ENCODE measurements at regions not wholly inside any gene's neighbourhood (a gene's known extent, or its start where the extent isn't known, plus 50 kb on each side); places are given as distances from the start of the nearest gene placed in this dataset.

DNA sequence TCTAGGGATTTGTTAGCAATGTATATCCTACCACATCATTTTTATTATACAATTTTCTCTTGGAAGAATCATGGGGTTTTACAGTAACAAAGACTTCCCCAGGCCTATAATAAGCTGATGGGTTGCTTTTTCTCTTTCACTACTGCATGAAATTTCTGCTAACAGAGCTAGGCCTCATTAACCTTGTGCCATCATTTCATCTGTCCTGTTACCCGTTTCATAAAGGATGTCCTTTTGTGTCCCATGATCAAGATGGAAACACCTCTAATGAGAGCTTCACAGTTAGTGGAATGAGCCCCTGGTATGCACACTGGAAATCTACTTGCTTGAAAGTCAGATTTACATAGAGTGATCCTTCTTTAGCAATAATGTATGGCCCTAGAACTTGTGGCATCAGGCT, 138.7 kb downstream of the RXFP2 start:
- Histone ChIP-seq H3K9me3 (ENCODE audit: control insufficient read depth in 2 of 2, low read length in 2 of 2) (no peaks in the 10 kb centered on the region), H3K27ac (ENCODE audit: low read depth in 2 of 2, low read length in 2 of 2) (no peak overlapping the region), H3K4me3 (ENCODE audit: low read length in 2 of 2) (no peak overlapping the region), H3K9ac (ENCODE audit: low read depth in 1 of 2, low read length in 2 of 2) (no peak overlapping the region), H3K27me3 (ENCODE audit: control insufficient read depth in 2 of 2, insufficient read depth in 2 of 2, low read length in 2 of 2) (no peaks in the 10 kb centered on the region), H3K4me1 (ENCODE audit: control insufficient read depth in 2 of 2, insufficient read depth in 2 of 2, low read length in 2 of 2) (no peaks in the 10 kb centered on the region), H3K36me3 (ENCODE audit: control insufficient read depth in 2 of 2, insufficient read depth in 2 of 2, low read length in 2 of 2) (no peaks in the 10 kb centered on the region)

DNA sequence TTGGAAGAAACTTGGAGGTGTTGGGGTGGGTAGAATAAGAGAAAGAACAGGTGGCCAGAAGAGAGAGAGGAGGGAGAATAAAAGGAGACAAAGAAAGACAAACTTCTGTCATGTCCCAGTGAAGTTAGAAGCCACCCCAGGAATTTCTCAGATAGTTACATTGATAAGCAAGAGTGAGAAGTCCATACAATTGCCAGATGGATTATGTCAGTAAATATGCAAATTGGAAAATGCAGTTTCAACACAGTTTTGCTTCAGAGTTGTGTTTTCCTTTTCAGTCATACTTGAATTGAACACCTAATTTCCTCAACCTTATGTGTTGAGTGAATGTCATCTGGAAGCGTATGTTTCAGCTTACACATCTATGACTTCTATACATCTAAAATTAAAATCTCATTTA, 139.2 kb downstream of the RXFP2 start:
- Histone ChIP-seq H3K9ac (ENCODE audit: low read depth in 1 of 2, low read length in 2 of 2) (no peak overlapping the region), H3K4me3 (ENCODE audit: low read length in 2 of 2) (no peak overlapping the region), H3K9me3 (ENCODE audit: control insufficient read depth in 2 of 2, low read length in 2 of 2) (no peaks in the 10 kb centered on the region), H3K4me1 (ENCODE audit: control insufficient read depth in 2 of 2, insufficient read depth in 2 of 2, low read length in 2 of 2) (no peaks in the 10 kb centered on the region), H3K27ac (ENCODE audit: low read depth in 2 of 2, low read length in 2 of 2) (no peak overlapping the region), H3K27me3 (ENCODE audit: control insufficient read depth in 2 of 2, insufficient read depth in 2 of 2, low read length in 2 of 2) (no peaks in the 10 kb centered on the region), H3K36me3 (ENCODE audit: control insufficient read depth in 2 of 2, insufficient read depth in 2 of 2, low read length in 2 of 2) (no peaks in the 10 kb centered on the region)

DNA sequence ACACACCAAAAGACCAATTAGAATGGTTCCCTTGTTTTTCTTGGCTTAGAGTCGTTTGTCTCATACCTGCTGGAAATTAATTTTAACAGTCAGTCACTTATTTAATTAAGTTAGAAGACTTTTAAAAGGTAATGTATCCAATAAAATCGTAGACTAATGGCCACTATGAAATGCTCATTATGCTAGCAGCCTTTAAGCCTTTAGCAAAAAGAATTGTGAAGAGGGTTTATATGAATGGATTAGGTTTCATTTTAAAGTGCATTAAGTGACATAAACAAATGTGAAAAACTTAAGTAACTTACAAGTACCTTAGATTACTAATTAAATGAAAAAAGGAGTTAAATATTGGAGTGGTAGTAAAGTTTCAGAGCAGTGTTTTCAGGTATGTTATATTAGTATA, 139.6 kb downstream of the RXFP2 start:
- Histone ChIP-seq H3K4me3 (ENCODE audit: low read length in 2 of 2) (no peak overlapping the region), H3K36me3 (ENCODE audit: control insufficient read depth in 2 of 2, insufficient read depth in 2 of 2, low read length in 2 of 2) (no peaks in the 10 kb centered on the region), H3K27ac (ENCODE audit: low read depth in 2 of 2, low read length in 2 of 2) (no peak overlapping the region), H3K9me3 (ENCODE audit: control insufficient read depth in 2 of 2, low read length in 2 of 2) (no peaks in the 10 kb centered on the region), H3K9ac (ENCODE audit: low read depth in 1 of 2, low read length in 2 of 2) (no peak overlapping the region), H3K4me1 (ENCODE audit: control insufficient read depth in 2 of 2, insufficient read depth in 2 of 2, low read length in 2 of 2) (no peaks in the 10 kb centered on the region), H3K27me3 (ENCODE audit: control insufficient read depth in 2 of 2, insufficient read depth in 2 of 2, low read length in 2 of 2) (no peaks in the 10 kb centered on the region)

DNA sequence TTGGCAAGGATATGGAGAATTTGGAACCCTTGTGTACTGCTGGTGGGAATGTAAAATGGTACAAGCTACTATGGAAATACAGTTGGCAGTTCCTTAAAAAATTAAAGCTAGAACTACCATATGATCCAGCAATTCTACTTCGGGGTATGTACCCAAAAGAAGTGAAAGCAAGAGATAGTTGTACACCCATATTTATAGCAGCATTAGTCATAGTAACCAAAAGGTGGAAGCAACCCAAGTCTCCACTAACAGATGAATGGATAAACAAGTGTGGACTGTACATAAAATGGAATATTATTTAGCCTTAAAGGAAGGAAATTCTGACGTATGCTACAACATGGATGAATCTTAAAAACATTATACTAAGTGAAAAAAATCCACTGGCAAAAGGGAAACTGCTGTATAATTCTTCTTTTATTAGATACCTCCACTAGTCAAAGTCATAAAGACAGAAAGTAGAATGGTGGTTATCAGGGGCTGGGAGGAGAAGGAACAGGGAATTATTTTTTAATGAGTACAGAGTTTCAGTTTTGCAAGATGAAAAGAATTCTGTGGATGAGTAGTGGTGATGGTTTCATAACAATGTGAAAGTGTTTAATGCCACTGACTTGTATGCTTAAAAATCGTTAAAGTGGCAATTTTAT, 141.6 kb downstream of the RXFP2 start:
- H3K4me1 ChIP-seq (ENCODE audit: control insufficient read depth in 2 of 2, insufficient read depth in 2 of 2, low read length in 2 of 2): no peaks in the 10 kb centered on the region
- no peaks in the 10 kb centered on the region for H3K27me3 ChIP-seq (ENCODE audit: control insufficient read depth in 2 of 2, insufficient read depth in 2 of 2, low read length in 2 of 2)
- no peaks in the 10 kb centered on the region for H3K9me3 ChIP-seq (ENCODE audit: control insufficient read depth in 2 of 2, low read length in 2 of 2)
- no peak overlapping the region for H3K27ac ChIP-seq (ENCODE audit: low read depth in 2 of 2, low read length in 2 of 2)
- H3K9ac ChIP-seq (ENCODE audit: low read depth in 1 of 2, low read length in 2 of 2): no peak overlapping the region
- H3K4me3 ChIP-seq (ENCODE audit: low read length in 2 of 2): no peak overlapping the region
- no peaks in the 10 kb centered on the region for H3K36me3 ChIP-seq (ENCODE audit: control insufficient read depth in 2 of 2, insufficient read depth in 2 of 2, low read length in 2 of 2)

DNA sequence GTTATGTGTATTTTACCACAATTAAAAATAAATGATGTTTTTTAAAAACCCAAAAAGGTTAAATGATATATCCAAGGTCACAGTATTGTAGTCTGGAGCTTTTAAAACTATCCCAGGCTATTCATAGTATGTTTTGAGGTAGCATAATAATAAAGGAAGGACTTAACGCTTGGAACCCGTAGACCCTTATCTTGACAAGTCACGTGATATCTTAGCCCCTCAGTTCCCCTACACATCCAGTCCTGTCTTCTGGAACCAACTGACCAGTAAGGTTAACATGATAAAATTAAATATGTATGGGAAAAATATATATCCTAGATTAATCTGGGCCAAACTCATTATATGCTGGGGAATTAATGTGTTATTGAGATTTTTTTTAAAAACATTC, 142.2 kb downstream of the RXFP2 start:
- Histone ChIP-seq H3K9ac (ENCODE audit: low read depth in 1 of 2, low read length in 2 of 2) (no peak overlapping the region), H3K27ac (ENCODE audit: low read depth in 2 of 2, low read length in 2 of 2) (no peak overlapping the region), H3K4me1 (ENCODE audit: control insufficient read depth in 2 of 2, insufficient read depth in 2 of 2, low read length in 2 of 2) (no peaks in the 10 kb centered on the region), H3K4me3 (ENCODE audit: low read length in 2 of 2) (no peak overlapping the region), H3K9me3 (ENCODE audit: control insufficient read depth in 2 of 2, low read length in 2 of 2) (no peaks in the 10 kb centered on the region), H3K27me3 (ENCODE audit: control insufficient read depth in 2 of 2, insufficient read depth in 2 of 2, low read length in 2 of 2) (no peaks in the 10 kb centered on the region), H3K36me3 (ENCODE audit: control insufficient read depth in 2 of 2, insufficient read depth in 2 of 2, low read length in 2 of 2) (no peaks in the 10 kb centered on the region)

DNA sequence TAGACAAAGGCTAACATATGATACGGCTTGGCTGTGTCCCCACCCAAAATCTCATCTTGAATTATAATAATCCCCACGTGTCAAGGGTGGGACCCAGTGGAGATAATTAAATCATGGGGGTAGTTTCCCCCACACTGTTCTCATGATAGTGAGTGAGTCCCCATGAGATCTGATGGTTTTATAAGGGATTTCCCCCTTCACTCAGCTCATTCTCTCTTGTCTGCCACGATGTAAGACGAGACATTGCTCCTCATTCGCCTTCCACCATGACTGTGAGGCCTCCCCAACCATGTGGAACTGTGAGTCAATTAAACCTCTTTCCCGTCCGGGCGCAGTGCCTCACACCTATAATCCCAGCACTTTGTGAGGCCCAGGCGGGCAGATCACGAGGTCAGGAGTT, 143.5 kb downstream of the RXFP2 start:
- Histone ChIP-seq H3K27ac (ENCODE audit: low read depth in 2 of 2, low read length in 2 of 2) (no peak overlapping the region), H3K9me3 (ENCODE audit: control insufficient read depth in 2 of 2, low read length in 2 of 2) (no peaks in the 10 kb centered on the region), H3K9ac (ENCODE audit: low read depth in 1 of 2, low read length in 2 of 2) (no peak overlapping the region), H3K36me3 (ENCODE audit: control insufficient read depth in 2 of 2, insufficient read depth in 2 of 2, low read length in 2 of 2) (no peaks in the 10 kb centered on the region), H3K4me1 (ENCODE audit: control insufficient read depth in 2 of 2, insufficient read depth in 2 of 2, low read length in 2 of 2) (no peaks in the 10 kb centered on the region), H3K4me3 (ENCODE audit: low read length in 2 of 2) (no peak overlapping the region), H3K27me3 (ENCODE audit: control insufficient read depth in 2 of 2, insufficient read depth in 2 of 2, low read length in 2 of 2) (no peaks in the 10 kb centered on the region)

DNA sequence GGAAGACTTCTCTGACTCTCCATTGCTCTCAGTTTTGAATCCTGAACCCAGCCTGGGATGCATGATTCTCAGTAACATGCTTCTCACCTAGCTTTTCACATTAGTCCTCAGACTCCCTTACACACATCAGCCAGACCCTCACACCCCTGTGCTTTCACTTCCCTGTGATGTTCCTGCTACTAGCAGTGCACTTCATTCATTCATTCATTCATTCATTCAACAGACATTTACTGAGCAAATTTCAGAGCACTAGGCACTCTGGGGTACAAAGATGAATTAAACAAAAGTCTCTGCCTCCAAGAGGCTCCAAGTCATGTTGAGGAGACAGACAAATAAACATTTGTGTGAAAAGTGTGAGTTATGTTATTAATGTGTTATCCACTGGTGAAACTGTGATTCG, 145.2 kb downstream of the RXFP2 start:
- Histone ChIP-seq H3K9me3 (ENCODE audit: control insufficient read depth in 2 of 2, low read length in 2 of 2) (no peaks in the 10 kb centered on the region), H3K4me3 (ENCODE audit: low read length in 2 of 2) (no peak overlapping the region), H3K27me3 (ENCODE audit: control insufficient read depth in 2 of 2, insufficient read depth in 2 of 2, low read length in 2 of 2) (no peaks in the 10 kb centered on the region), H3K27ac (ENCODE audit: low read depth in 2 of 2, low read length in 2 of 2) (no peak overlapping the region), H3K9ac (ENCODE audit: low read depth in 1 of 2, low read length in 2 of 2) (no peak overlapping the region), H3K4me1 (ENCODE audit: control insufficient read depth in 2 of 2, insufficient read depth in 2 of 2, low read length in 2 of 2) (no peaks in the 10 kb centered on the region), H3K36me3 (ENCODE audit: control insufficient read depth in 2 of 2, insufficient read depth in 2 of 2, low read length in 2 of 2) (no peaks in the 10 kb centered on the region)

DNA sequence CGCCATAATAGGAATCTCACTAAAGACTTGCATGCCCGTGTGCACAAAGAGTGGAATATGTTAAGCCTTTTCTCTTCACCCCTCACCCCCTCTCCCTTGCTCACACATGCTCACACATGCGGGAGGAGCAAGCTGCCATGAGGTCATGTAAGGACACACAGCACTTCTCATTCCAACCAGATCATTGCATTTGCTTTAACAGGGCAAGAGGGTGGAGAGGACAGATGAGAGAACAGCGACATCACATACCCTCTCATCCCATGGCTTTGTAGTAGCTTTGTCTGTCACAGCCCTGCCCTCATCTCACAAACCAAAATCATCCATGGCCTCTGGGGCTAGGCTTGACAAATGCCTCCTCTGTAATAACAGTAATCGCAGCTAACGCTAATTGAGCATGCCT, 145.6 kb upstream of the FRY start:
- H3K27me3 ChIP-seq (ENCODE audit: control insufficient read depth in 2 of 2, insufficient read depth in 2 of 2, low read length in 2 of 2): no peaks in the 10 kb centered on the region
- H3K4me3 ChIP-seq (ENCODE audit: low read length in 2 of 2): no peak overlapping the region
- H3K9ac ChIP-seq (ENCODE audit: low read depth in 1 of 2, low read length in 2 of 2): no peak overlapping the region
- no peaks in the 10 kb centered on the region for H3K36me3 ChIP-seq (ENCODE audit: control insufficient read depth in 2 of 2, insufficient read depth in 2 of 2, low read length in 2 of 2)
- no peak overlapping the region for H3K27ac ChIP-seq (ENCODE audit: low read depth in 2 of 2, low read length in 2 of 2)
- H3K9me3 ChIP-seq (ENCODE audit: control insufficient read depth in 2 of 2, low read length in 2 of 2): no peaks in the 10 kb centered on the region
- H3K4me1 ChIP-seq (ENCODE audit: control insufficient read depth in 2 of 2, insufficient read depth in 2 of 2, low read length in 2 of 2): no peaks in the 10 kb centered on the region

DNA sequence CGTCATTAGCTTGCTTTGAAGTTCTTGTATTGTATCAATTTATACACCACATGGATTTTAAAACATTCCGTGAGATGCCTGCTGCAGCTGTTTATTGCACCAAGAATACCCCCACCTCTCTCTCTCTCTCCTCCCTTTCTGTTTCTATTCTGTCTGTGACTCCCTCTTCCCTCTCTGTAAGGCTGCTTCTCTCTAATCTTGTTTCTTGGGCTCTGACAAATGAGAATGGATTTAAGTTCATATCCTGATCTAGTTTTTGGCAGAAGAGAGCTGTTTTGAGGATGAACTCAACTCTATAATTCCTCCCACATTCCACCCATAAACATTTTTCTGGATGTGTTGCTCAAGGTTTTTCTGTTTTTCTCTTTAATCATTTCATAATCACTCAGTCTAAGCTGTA, 144.3 kb upstream of the FRY start:
- Histone ChIP-seq H3K36me3 (ENCODE audit: control insufficient read depth in 2 of 2, insufficient read depth in 2 of 2, low read length in 2 of 2) (no peaks in the 10 kb centered on the region), H3K9ac (ENCODE audit: low read depth in 1 of 2, low read length in 2 of 2) (no peak overlapping the region), H3K9me3 (ENCODE audit: control insufficient read depth in 2 of 2, low read length in 2 of 2) (no peaks in the 10 kb centered on the region), H3K27ac (ENCODE audit: low read depth in 2 of 2, low read length in 2 of 2) (no peak overlapping the region), H3K4me3 (ENCODE audit: low read length in 2 of 2) (no peak overlapping the region), H3K27me3 (ENCODE audit: control insufficient read depth in 2 of 2, insufficient read depth in 2 of 2, low read length in 2 of 2) (no peaks in the 10 kb centered on the region), H3K4me1 (ENCODE audit: control insufficient read depth in 2 of 2, insufficient read depth in 2 of 2, low read length in 2 of 2) (no peaks in the 10 kb centered on the region)

DNA sequence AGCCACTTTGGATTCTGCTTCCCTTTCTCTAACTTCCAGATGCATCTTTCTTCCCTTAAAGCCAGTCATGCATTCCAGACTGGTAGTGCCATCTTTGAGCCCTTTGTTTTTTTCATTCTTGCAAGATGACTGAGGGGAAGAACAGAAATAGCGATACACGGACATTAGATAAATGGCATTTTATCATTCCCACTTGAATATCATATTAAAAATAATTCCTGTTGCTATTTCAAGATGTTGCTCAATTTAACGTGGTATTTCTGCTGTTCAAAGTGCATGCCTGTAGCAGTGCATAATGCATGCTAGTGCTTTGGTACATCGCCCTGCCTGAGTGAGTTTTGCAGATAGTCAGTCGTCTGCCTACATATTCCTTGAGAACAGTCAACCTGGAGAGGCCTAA, 140.6 kb upstream of the FRY start:
- H3K4me1 ChIP-seq (ENCODE audit: control insufficient read depth in 2 of 2, insufficient read depth in 2 of 2, low read length in 2 of 2): no peaks in the 10 kb centered on the region
- no peak overlapping the region for H3K27ac ChIP-seq (ENCODE audit: low read depth in 2 of 2, low read length in 2 of 2)
- no peaks in the 10 kb centered on the region for H3K27me3 ChIP-seq (ENCODE audit: control insufficient read depth in 2 of 2, insufficient read depth in 2 of 2, low read length in 2 of 2)
- no peaks in the 10 kb centered on the region for H3K36me3 ChIP-seq (ENCODE audit: control insufficient read depth in 2 of 2, insufficient read depth in 2 of 2, low read length in 2 of 2)
- H3K9ac ChIP-seq (ENCODE audit: low read depth in 1 of 2, low read length in 2 of 2): no peak overlapping the region
- no peaks in the 10 kb centered on the region for H3K9me3 ChIP-seq (ENCODE audit: control insufficient read depth in 2 of 2, low read length in 2 of 2)
- H3K4me3 ChIP-seq (ENCODE audit: low read length in 2 of 2): no peak overlapping the region

DNA sequence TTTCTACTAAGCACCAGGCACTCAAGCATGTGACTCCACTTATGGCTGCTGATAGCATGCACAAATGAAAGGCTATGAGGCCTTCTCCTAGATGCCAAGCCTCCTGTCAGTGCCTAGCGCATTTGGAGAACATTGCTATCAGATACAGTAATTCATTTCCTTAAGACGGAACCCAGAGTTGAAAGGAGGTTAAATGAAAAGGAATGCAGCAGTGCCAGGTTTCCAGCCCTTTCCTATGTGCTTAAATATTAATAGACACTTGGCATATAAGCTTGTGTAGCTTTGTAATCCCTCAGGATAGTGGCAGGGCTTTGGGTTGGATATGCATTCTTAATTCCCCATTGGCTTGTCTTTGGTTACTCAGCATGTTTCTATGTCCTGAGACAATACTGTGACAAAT, 140.1 kb upstream of the FRY start:
- Histone ChIP-seq H3K9ac (ENCODE audit: low read depth in 1 of 2, low read length in 2 of 2) (no peak overlapping the region), H3K27me3 (ENCODE audit: control insufficient read depth in 2 of 2, insufficient read depth in 2 of 2, low read length in 2 of 2) (no peaks in the 10 kb centered on the region), H3K9me3 (ENCODE audit: control insufficient read depth in 2 of 2, low read length in 2 of 2) (no peaks in the 10 kb centered on the region), H3K36me3 (ENCODE audit: control insufficient read depth in 2 of 2, insufficient read depth in 2 of 2, low read length in 2 of 2) (no peaks in the 10 kb centered on the region), H3K4me1 (ENCODE audit: control insufficient read depth in 2 of 2, insufficient read depth in 2 of 2, low read length in 2 of 2) (no peaks in the 10 kb centered on the region), H3K4me3 (ENCODE audit: low read length in 2 of 2) (no peak overlapping the region), H3K27ac (ENCODE audit: low read depth in 2 of 2, low read length in 2 of 2) (no peak overlapping the region)

Data from mucosa of rectum (tissue), 2 donors.